ENCODE measurements at regions not wholly inside any gene's neighbourhood (a gene's known extent, or its start where the extent isn't known, plus 50 kb on each side); places are given as distances from the start of the nearest gene placed in this dataset.
A peak's percentile ranks its signal among the peaks of the same experiment; 100 is the strongest.

- no peak overlapping the region for H3K4me3 ChIP-seq
- H3K27ac ChIP-seq = no peak overlapping the region
- DNase-seq = no peak
- no peaks in the 10 kb centered on the region for H3K27me3 ChIP-seq (ENCODE audit: insufficient read depth in 3 of 3, low read length in 2 of 3)
- H3K4me1 ChIP-seq = no peaks in the 10 kb centered on the region
- no peak for ATAC-seq
- WGBS, 3 donors = 65 to 75% (median 69%) methylated on average over 2 of the region's 2 CpGs
- no peak for TF ChIP-seq CTCF (IDR thresholded peaks at IDR 0.05)
- H3K36me3 ChIP-seq (ENCODE audit: insufficient read depth in 1 of 2, low read depth in 1 of 2) = no peaks in the 10 kb centered on the region
- intact Hi-C loops (cut with DNase I) = no loop called here
- no peaks in the 10 kb centered on the region for H3K9me3 ChIP-seq
Measured at GRCh38 chr14:29444216-29444615, 483.4 kb downstream of the PRKD1 start.

- H3K36me3 ChIP-seq (ENCODE audit: insufficient read depth in 1 of 2, low read depth in 1 of 2) = no peaks in the 10 kb centered on the region
- peak in 1 of 4 donors; percentile 42 for ATAC-seq
Measured at GRCh38 chr14:29444805-29445204, 482.8 kb downstream of the PRKD1 start.

GRCh38 chr14:29446971-29447370 is 480.7 kb downstream of the PRKD1 start:
- H3K36me3 ChIP-seq (ENCODE audit: insufficient read depth in 1 of 2, low read depth in 1 of 2) = no peaks in the 10 kb centered on the region
- TF ChIP-seq CTCF (IDR thresholded peaks at IDR 0.05) = no peak
- intact Hi-C loops (cut with DNase I) = no loop called here
- H3K4me1 ChIP-seq = no peaks in the 10 kb centered on the region
- no peaks in the 10 kb centered on the region for H3K9me3 ChIP-seq
- no peak for DNase-seq
- H3K4me3 ChIP-seq = no peak overlapping the region
- H3K27ac ChIP-seq = no peak overlapping the region
- H3K27me3 ChIP-seq (ENCODE audit: insufficient read depth in 3 of 3, low read length in 2 of 3) = no peaks in the 10 kb centered on the region
- 70 to 82% (median 72%) methylated on average over 5 of the region's 5 CpGs for WGBS, 3 donors
- no peak for ATAC-seq

More at GRCh38 chr14:29444805-29445204, 482.8 kb downstream of the PRKD1 start:
- Histone ChIP-seq H3K4me3 (no peak overlapping the region), H3K9me3 (no peaks in the 10 kb centered on the region), H3K27me3 (ENCODE audit: insufficient read depth in 3 of 3, low read length in 2 of 3) (no peaks in the 10 kb centered on the region), H3K4me1 (no peaks in the 10 kb centered on the region), H3K27ac (no peak overlapping the region)
- TF ChIP-seq CTCF (IDR thresholded peaks at IDR 0.05) = no peak
- intact Hi-C loops (cut with DNase I) = no loop called here
- no peak for DNase-seq
- WGBS, 3 donors = 45 to 89% (median 60%) methylated on average over 1 of the region's 1 CpG

- TF ChIP-seq CTCF (IDR thresholded peaks at IDR 0.05) = no peak
- DNase-seq (no peak), ATAC-seq (no peak)
- Histone ChIP-seq H3K27me3 (ENCODE audit: insufficient read depth in 3 of 3, low read length in 2 of 3) (no peaks in the 10 kb centered on the region), H3K4me1 (no peaks in the 10 kb centered on the region), H3K9me3 (no peaks in the 10 kb centered on the region), H3K4me3 (no peak overlapping the region), H3K36me3 (ENCODE audit: insufficient read depth in 1 of 2, low read depth in 1 of 2) (no peaks in the 10 kb centered on the region), H3K27ac (no peak overlapping the region)
- intact Hi-C loops (cut with DNase I) = no loop called here
- WGBS, 3 donors = 65 to 72% (median 68%) methylated on average over 2 of the region's 2 CpGs
Measured at GRCh38 chr14:29451941-29452340, 475.7 kb downstream of the PRKD1 start.

- intact Hi-C loops (cut with DNase I) = no loop called here
- Histone ChIP-seq H3K36me3 (ENCODE audit: insufficient read depth in 1 of 2, low read depth in 1 of 2) (no peaks in the 10 kb centered on the region), H3K27ac (no peak overlapping the region), H3K27me3 (ENCODE audit: insufficient read depth in 3 of 3, low read length in 2 of 3) (no peaks in the 10 kb centered on the region), H3K9me3 (no peaks in the 10 kb centered on the region), H3K4me3 (no peak overlapping the region), H3K4me1 (no peaks in the 10 kb centered on the region)
- TF ChIP-seq CTCF (IDR thresholded peaks at IDR 0.05) = no peak
- no peak for DNase-seq
- no peak for ATAC-seq
Measured at GRCh38 chr14:29453045-29453444, 474.6 kb downstream of the PRKD1 start.

All from psoas muscle (tissue), 7 donors.